ENCODE measurements at regions not wholly inside any gene's neighbourhood (a gene's known extent, or its start where the extent isn't known, plus 50 kb on each side); places are given as distances from the start of the nearest gene placed in this dataset.
"Not testable (repeated sequence)": the region's sequence is repeated elsewhere in the genome, so short reads cannot be mapped to it uniquely, and the experiment has no call there.

DNA sequence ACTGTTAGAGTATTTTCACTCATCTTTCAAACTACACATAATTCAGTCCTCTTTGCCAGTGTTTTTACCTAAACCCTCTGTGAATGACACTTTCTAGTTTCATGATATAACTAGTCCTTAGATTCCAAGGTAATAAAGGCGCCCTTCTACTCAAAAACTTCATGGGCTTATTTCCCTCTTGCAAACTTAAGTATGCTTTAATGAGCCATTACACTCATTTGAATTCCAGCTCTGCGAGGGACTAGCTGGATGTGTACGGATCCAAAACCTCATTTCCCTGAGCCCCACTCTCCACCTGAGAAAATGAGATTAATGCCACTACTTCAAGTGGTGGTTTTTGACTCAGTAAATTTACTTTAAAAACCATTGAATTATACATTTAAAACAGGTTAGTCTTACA is 141.1 kb downstream of the NDUFA12 start:
- no peak for DNase-seq (ENCODE audit: low read depth)

DNA sequence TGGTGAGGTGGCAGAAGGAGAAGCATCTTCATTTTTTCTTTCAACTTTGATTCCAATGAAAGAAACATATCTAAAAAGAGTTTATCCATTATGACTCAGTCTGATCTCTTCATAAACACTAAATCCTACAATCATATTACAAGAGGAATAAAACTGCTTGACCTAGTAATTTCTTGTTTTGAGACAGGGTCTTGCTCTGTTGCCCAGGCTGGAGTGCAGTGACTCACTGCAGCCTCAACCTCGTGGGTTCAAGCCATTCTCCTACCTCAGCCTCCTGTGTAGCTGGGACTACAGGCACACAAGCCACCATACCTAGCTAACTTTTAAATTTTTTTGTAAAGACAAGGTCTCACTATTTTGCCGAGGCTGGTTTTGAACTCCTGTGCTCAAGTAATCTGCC is 147.2 kb downstream of the NDUFA12 start:
- DNase-seq (ENCODE audit: low read depth): no peak

DNA sequence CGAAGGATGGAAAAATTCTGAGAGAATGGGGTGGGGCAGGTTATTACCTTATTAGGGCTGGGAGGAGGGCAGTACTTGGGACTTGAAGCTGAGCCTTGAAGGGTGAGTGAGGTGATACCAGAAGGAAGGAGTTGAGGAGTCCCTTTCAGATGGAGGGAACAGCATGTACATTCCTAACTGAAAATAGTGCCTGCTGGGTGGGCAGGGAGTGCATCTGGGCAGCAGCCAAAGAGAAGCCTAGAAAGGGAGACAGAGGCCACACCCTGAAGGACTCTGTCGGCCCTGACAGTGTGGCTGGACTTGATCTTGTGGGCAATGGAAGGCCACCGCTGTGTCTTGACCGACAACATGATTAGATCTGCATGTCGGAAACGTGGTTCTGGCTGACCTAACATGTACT is 147.6 kb downstream of the NDUFA12 start:
- no peak for DNase-seq (ENCODE audit: low read depth)

GRCh38 chr12:94851396-94852028 is 152.0 kb downstream of the NDUFA12 start:
- DNase-seq (ENCODE audit: low read depth): no peak

DNA sequence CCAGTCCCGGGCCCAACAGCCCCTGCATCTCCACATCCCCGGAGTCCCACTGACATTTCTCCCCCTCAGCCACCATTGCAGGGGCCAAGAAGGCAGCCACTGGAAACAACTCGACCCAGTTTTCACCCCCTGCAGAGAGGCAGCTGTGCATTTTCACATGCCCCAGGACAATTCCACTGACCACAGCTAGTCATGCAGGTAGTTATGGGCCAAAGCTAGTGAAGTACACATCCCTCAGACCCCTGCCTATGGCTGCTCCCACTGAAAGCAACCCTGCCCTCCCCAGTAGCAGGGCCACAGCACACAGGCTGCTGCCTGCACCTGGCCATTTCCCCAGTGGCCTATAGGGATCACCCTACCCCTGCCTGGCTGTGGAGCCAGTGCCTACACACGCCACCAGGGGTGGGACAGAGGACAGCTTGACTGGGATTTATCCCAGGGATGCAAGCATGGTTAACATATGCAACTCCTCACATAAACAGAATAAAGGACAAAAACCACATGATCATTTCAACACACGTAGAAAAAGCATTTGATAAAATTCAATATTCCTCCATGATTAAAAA is 154.0 kb downstream of the NDUFA12 start:
- no peak for DNase-seq (ENCODE audit: low read depth)

- DNase-seq (ENCODE audit: low read depth): no peak
Measured at GRCh38 chr12:94848966-94849365, 154.5 kb downstream of the NDUFA12 start.

DNA sequence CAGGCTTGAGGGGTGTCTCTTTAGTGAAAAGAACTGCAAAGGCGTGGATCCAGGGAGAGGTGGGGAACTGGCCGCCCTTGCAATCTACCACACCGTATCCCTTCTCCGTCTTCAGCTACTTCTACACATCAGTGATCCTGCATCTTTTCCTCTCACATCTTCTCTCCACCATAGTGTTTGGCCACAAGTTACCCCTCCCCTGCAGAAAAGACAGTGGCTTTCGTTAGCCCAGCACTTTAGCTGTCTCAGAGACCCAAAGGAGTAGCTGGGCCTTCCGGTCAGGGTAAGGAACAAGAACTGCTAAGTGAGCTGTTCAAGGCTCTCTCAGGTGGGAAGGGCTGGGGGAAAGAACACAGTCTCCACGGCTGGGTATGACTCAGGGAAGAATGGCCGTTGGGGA is 158.4 kb downstream of the NDUFA12 start:
- no peak for DNase-seq (ENCODE audit: low read depth)

- DNase-seq (ENCODE audit: low read depth): no peak
Measured at GRCh38 chr12:94844452-94844851, 159.0 kb downstream of the NDUFA12 start.

GRCh38 chr12:94841904-94842610 is 161.4 kb downstream of the NDUFA12 start:
- DNase-seq (ENCODE audit: low read depth): no peak

- no peak for DNase-seq (ENCODE audit: low read depth)
Measured at GRCh38 chr12:94841177-94841576, 162.3 kb downstream of the NDUFA12 start.

DNA sequence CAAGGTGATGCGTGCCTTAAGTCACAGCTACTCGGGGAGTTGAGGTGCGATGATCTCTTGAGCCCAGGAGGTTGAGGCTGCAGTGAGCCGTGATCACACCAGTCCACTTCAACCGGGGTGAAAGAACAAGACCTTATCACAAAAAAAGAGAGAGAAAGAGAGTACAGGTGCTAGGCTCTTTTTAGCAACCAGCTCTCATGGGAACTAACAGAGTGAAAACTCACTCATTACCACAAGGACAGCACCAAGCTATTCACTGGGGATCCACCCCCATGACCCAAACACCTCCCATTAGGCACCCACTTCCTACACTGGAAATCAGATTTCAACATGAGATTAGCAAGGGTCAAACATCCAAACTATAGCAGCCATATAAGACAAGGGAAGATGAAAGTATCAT is 164.2 kb downstream of the NDUFA12 start:
- no peak for DNase-seq (ENCODE audit: low read depth)

DNA sequence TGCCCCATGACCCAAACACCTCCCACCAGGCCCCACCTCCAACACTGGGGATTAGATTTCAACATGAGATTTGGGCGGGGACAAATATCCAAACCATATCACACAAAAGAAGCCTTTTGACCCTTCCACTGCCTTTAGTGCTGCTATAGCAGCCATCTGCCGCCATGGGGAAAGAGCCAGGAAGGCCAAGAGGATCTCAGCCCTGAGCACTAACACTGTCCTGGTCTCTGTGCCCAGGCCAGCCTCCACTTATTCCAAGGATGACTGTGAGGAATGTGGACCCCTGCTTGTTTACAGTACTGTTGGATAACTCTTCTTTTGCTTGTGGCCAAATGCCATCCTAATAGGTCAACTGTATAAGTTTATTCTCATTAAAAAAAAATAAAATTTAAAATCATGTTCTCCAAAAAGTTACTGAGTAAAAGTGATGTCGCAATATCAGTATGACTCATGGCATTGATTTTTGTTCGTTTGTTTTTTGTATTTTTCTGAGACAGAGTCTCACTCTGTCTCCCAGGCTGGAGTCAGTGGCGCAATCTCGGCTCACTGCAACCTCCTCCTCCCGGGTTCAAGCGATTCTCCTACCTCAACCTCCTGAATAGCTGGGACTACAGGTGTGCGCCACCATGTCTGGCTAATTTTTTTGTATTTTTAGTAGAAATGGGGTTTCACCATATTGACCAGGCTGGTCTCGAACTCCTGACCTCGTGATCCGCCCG is 166.4 kb downstream of the NDUFA12 start:
- not testable (repeated sequence) for DNase-seq (ENCODE audit: low read depth)

- DNase-seq (ENCODE audit: low read depth): no peak
Measured at GRCh38 chr12:94834036-94834625, 169.4 kb downstream of the NDUFA12 start.

GRCh38 chr12:94832780-94833681 is 170.5 kb downstream of the NDUFA12 start:
- DNase-seq (ENCODE audit: low read depth): no peak

DNA sequence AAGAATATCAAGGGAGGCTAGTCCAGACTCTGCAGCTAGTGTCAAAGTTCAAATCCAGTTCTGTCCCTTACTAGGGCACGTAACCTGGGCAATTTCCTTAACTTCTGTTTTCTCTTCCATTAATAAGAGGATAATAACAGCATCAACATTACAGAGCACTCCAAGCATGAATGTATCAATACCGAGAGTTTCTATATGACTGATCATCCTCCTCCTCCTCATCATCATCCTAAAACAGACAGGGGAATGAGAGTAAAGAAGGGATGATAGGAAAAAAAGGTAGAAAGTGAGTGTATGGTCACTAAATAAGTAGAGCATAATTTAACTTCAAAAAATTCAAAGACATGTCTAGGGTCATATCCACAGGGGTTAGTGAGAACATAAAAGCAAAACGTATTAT is 171.4 kb downstream of the NDUFA12 start:
- no peak for DNase-seq (ENCODE audit: low read depth)

DNA sequence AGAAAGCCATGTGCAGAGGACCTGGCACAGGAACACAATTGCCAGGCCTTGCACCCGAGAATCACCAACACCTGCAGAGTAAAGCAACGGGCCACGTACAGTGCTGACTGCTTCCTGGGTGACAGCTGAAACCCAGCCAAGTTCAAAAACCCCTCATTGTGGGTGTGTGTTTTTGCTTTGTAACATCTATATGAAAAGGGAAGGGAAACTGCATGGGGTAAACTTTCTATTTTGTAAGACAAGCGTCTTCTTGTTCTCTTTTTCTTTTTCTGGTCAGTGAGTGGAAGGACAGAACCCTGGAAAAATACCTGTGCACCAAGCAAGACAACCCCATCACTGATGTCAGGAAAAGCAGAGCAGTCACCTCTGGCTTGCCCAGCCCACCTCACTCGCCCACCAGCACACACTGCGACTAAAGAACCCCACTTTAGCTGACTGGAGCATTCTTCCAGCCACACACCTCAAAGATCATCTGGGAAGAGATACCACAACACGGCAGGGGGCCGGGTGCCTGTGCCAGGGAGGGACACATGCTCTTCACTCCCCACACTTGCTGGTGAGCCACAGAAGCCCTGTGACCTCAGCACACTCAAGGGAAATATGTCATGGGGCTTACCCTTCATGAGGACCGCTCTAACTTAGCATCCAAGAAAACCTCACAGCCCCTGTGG is 172.3 kb downstream of the NDUFA12 start:
- no peak for DNase-seq (ENCODE audit: low read depth)

GRCh38 chr12:94829552-94829951 is 173.9 kb downstream of the NDUFA12 start:
- no peak for DNase-seq (ENCODE audit: low read depth)

DNA sequence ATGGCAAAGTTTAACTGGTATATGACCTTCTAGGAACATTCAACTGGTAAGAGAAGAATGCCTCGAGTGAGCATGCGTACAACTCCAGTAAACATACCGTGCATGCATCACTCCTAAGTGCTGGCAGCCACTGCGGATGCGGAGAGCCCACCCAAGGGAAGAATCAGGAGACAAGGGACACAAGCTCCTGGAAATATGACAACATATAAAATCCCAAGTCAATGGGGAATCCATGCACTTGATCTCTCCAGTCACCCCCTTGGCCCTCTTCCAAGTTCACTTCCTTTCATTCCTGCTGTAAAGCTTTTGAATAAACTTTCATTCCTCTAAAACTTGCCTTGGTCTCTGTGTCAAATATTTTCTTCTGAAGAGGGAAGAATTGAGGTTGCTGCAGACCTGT is 168.7 kb upstream of the TMCC3 start:
- no peak for DNase-seq (ENCODE audit: low read depth)

DNA sequence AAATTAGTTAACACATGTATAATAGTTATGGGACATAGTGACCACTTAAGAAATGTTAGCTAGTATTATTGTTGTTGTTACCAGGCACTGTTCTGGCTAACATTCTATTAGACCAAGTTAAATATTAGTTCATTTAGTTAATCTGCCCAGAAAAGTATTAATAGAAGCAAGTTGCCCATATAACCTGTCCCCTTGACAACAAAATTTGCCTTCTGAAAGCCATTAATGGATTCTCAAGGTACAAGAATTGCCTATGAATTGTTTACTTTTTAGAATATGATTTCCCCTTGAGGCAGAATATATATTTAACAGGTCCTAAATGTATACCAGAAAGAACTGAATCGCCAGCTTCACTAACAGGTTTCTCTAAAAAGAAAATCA is 167.3 kb upstream of the TMCC3 start:
- no peak for DNase-seq (ENCODE audit: low read depth)

- not testable (repeated sequence) for DNase-seq (ENCODE audit: low read depth)
Measured at GRCh38 chr12:94817201-94817600, 166.8 kb upstream of the TMCC3 start.

- DNase-seq (ENCODE audit: low read depth): not testable (repeated sequence)
Measured at GRCh38 chr12:94816746-94817145, 166.4 kb upstream of the TMCC3 start.
